ENCODE measurements at regions not wholly inside any gene's neighbourhood (a gene's known extent, or its start where the extent isn't known, plus 50 kb on each side); places are given as distances from the start of the nearest gene placed in this dataset.

DNA sequence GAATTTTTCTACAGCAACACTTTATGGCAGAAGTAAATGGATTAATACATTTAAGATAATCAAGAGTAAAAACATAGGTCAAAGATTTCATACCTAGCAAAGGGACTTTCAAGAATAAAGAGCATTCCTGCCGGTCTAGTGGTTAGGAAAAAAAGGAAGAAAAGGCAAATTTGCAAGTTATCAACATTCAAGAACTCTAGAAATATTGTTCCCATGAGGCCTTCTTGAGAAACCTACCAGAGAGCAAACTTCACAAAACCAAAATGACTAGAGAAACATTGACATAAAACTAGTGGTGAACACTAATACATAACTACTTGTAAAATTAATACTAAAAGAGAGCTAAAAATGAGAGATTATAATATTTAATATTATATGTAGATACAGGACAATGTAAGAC is 320.2 kb upstream of the RGMB start:
- no peak for DNase-seq (ENCODE audit: insufficient read length, low spot score)
- no peak for FAIRE-seq
- no peak for TF ChIP-seq PAX5 (IDR thresholded peaks at IDR 0.05; ENCODE audit: insufficient read depth, low read length, severe bottlenecking)
- no peak for TF ChIP-seq SPI1 (IDR thresholded peaks at IDR 0.05; ENCODE audit: low read depth, low read length)
- TF ChIP-seq POLR2AphosphoS5 (IDR thresholded peaks at IDR 0.05; ENCODE audit: low read depth, low read length): no peak
- TF ChIP-seq POLR2A (IDR thresholded peaks at IDR 0.05; ENCODE audit: low read depth, low read length): no peak
- TF ChIP-seq TAF1 (IDR thresholded peaks at IDR 0.05; ENCODE audit: low read depth, low read length): no peak
- TF ChIP-seq POU2F2 (IDR thresholded peaks at IDR 0.05; ENCODE audit: low read depth, low read length): no peak

DNA sequence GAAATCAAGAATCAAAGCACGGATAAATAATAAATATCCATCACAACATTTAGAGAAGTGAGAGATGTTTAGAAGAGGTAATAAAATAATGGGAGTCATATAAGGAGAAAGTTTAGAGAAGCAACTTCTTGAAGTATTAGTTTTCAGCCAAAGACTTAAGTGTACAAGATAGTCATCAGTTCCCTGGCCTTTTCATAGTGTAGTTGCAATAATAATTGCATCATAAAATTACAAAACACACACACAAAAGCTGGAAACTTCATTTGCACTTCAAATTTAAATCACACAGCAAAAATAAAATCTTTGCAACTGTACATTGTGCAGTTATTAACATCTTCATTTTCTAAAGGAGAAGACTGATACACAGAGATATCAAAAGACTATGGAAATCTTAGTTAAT is 319.1 kb upstream of the RGMB start:
- TF ChIP-seq SPI1 (IDR thresholded peaks at IDR 0.05; ENCODE audit: low read depth, low read length) (no peak), PAX5 (IDR thresholded peaks at IDR 0.05; ENCODE audit: insufficient read depth, low read length, severe bottlenecking) (no peak), POLR2AphosphoS5 (IDR thresholded peaks at IDR 0.05; ENCODE audit: low read depth, low read length) (no peak), POLR2A (IDR thresholded peaks at IDR 0.05; ENCODE audit: low read depth, low read length) (no peak), POU2F2 (IDR thresholded peaks at IDR 0.05; ENCODE audit: low read depth, low read length) (no peak), TAF1 (IDR thresholded peaks at IDR 0.05; ENCODE audit: low read depth, low read length) (no peak)
- DNase-seq (ENCODE audit: insufficient read length, low spot score): no peak
- no peak for FAIRE-seq

DNA sequence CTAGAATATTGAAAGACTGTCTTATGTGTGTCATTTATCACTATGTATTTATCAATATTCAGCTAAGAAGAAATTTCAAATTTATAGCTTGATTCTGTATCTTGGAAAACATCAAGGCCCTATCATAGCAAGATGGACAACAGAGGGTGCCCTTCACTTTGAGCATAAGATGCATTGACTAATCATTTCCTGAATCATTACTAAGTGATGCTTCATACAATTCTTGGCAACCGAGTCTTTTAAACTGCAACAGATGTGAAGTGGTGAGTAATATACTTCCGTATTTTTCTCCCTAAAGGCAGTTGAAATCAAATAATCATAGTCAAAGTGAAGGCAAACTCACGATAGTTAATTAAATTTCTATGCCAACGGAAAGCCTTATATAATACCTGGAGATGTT is 318.6 kb upstream of the RGMB start:
- DNase-seq (ENCODE audit: insufficient read length, low spot score) (no peak), FAIRE-seq (no peak)
- TF ChIP-seq PAX5 (IDR thresholded peaks at IDR 0.05; ENCODE audit: insufficient read depth, low read length, severe bottlenecking) (no peak), POLR2A (IDR thresholded peaks at IDR 0.05; ENCODE audit: low read depth, low read length) (no peak), SPI1 (IDR thresholded peaks at IDR 0.05; ENCODE audit: low read depth, low read length) (no peak), TAF1 (IDR thresholded peaks at IDR 0.05; ENCODE audit: low read depth, low read length) (no peak), POU2F2 (IDR thresholded peaks at IDR 0.05; ENCODE audit: low read depth, low read length) (no peak), POLR2AphosphoS5 (IDR thresholded peaks at IDR 0.05; ENCODE audit: low read depth, low read length) (no peak)

DNA sequence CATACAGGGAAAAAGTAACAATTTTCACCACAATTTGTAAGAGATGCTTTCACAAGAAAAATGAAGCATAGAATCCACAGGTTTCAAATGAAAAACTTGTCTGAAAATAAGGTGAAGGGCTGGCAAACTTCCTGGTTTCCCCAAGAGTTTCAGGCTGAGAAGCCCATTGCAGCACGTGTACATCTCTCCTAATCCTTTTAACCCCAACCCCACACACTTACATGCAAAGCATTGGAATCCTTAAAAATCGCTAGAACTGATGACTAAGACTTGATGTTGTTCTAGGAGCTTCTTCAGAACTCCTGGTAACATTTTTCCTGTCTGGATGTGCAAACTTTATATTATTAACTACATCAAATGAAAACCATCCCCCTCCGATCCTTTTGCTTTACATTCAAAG is 317.8 kb upstream of the RGMB start:
- DNase-seq (ENCODE audit: insufficient read length, low spot score): no peak
- FAIRE-seq: no peak
- TF ChIP-seq SPI1 (IDR thresholded peaks at IDR 0.05; ENCODE audit: low read depth, low read length): no peak
- TF ChIP-seq POU2F2 (IDR thresholded peaks at IDR 0.05; ENCODE audit: low read depth, low read length): no peak
- TF ChIP-seq PAX5 (IDR thresholded peaks at IDR 0.05; ENCODE audit: insufficient read depth, low read length, severe bottlenecking): no peak
- TF ChIP-seq POLR2AphosphoS5 (IDR thresholded peaks at IDR 0.05; ENCODE audit: low read depth, low read length): no peak
- TF ChIP-seq TAF1 (IDR thresholded peaks at IDR 0.05; ENCODE audit: low read depth, low read length): no peak
- no peak for TF ChIP-seq POLR2A (IDR thresholded peaks at IDR 0.05; ENCODE audit: low read depth, low read length)

DNA sequence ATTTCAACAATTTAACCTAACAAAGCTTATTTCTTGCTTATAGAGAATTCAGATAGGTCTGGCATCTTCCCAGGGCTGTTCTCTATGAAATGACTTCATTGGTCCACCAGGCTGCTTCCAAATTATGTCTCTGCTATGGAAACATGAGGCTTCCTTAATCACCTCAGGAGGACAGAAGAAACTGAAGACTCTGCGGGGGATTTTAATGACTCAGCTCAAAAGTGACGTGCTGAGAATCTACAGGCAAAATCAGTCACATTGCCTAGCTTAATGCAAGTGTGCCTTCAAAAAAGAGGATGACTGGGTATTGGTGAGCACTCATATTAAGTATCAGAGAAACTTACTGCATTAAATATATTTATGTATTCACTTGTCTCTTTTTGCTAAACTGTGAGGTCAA is 315.5 kb upstream of the RGMB start:
- DNase-seq (ENCODE audit: insufficient read length, low spot score) (no peak), FAIRE-seq (no peak)
- no peak for TF ChIP-seq SPI1 (IDR thresholded peaks at IDR 0.05; ENCODE audit: low read depth, low read length)
- no peak for TF ChIP-seq TAF1 (IDR thresholded peaks at IDR 0.05; ENCODE audit: low read depth, low read length)
- no peak for TF ChIP-seq POLR2A (IDR thresholded peaks at IDR 0.05; ENCODE audit: low read depth, low read length)
- TF ChIP-seq POLR2AphosphoS5 (IDR thresholded peaks at IDR 0.05; ENCODE audit: low read depth, low read length): no peak
- TF ChIP-seq POU2F2 (IDR thresholded peaks at IDR 0.05; ENCODE audit: low read depth, low read length): no peak
- no peak for TF ChIP-seq PAX5 (IDR thresholded peaks at IDR 0.05; ENCODE audit: insufficient read depth, low read length, severe bottlenecking)

DNA sequence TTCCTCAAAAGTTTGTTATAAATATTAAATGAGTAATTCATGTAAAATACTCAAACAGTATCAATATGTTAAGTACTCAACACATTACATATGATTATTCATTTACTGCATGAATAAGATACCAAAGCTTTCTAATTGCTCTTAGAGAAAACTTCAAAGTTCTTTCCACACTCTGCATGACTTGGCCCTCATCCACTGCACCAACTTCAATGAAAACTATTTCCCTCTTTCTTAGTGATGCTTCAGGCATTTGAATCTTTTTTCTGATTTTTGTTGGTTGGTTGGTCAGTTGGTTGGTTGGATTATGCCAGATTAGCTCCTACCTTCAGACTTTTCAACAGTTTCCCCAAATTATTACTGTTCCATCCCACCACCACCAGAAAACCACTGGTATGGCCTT is 314.7 kb upstream of the RGMB start:
- DNase-seq (ENCODE audit: insufficient read length, low spot score): no peak
- TF ChIP-seq POLR2A (IDR thresholded peaks at IDR 0.05; ENCODE audit: low read depth, low read length) (no peak), TAF1 (IDR thresholded peaks at IDR 0.05; ENCODE audit: low read depth, low read length) (no peak), POLR2AphosphoS5 (IDR thresholded peaks at IDR 0.05; ENCODE audit: low read depth, low read length) (no peak), SPI1 (IDR thresholded peaks at IDR 0.05; ENCODE audit: low read depth, low read length) (no peak), PAX5 (IDR thresholded peaks at IDR 0.05; ENCODE audit: insufficient read depth, low read length, severe bottlenecking) (no peak), POU2F2 (IDR thresholded peaks at IDR 0.05; ENCODE audit: low read depth, low read length) (no peak)
- FAIRE-seq: no peak

DNA sequence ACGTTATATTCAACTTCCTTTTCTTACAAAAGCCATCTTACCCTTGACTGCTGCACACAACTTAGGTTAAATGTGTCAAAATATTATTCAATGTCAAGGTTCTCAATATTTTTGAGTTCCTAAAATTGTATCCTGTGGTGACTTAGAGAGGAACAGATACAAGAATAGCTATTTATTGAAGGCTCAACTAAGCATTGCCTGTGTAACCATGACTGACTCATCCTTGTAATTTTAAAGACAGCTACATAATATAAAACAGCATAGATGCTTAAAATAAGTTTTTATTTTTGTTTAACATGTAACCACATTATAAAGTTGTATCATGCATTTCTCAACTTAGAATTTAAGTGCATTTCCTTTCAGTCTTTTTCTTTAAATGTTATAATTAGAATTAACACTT is 312.9 kb upstream of the RGMB start:
- DNase-seq (ENCODE audit: insufficient read length, low spot score): no peak
- FAIRE-seq: no peak
- TF ChIP-seq POLR2A (IDR thresholded peaks at IDR 0.05; ENCODE audit: low read depth, low read length) (no peak), SPI1 (IDR thresholded peaks at IDR 0.05; ENCODE audit: low read depth, low read length) (no peak), TAF1 (IDR thresholded peaks at IDR 0.05; ENCODE audit: low read depth, low read length) (no peak), POU2F2 (IDR thresholded peaks at IDR 0.05; ENCODE audit: low read depth, low read length) (no peak), POLR2AphosphoS5 (IDR thresholded peaks at IDR 0.05; ENCODE audit: low read depth, low read length) (no peak), PAX5 (IDR thresholded peaks at IDR 0.05; ENCODE audit: insufficient read depth, low read length, severe bottlenecking) (no peak)

DNA sequence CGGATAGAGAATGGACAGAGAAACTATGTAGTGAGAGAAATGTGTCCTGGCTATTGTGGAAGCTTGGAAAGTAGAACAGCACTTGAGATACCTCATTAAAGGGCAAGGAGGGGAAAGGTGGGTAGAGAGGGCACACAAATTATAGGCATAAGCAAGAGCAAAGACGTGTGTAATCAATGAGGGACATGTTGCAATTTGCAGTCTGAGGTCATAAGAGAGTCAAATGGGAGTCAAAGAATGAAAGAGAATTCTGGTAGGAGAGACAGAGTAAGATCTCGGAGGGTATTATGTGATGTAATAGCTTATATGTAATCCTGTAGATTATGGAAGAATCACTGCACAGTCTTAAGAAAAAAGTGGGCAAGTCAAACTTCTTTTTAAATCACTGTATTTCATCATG is 312.0 kb upstream of the RGMB start:
- no peak for TF ChIP-seq SPI1 (IDR thresholded peaks at IDR 0.05; ENCODE audit: low read depth, low read length)
- no peak for TF ChIP-seq PAX5 (IDR thresholded peaks at IDR 0.05; ENCODE audit: insufficient read depth, low read length, severe bottlenecking)
- no peak for TF ChIP-seq TAF1 (IDR thresholded peaks at IDR 0.05; ENCODE audit: low read depth, low read length)
- TF ChIP-seq POLR2AphosphoS5 (IDR thresholded peaks at IDR 0.05; ENCODE audit: low read depth, low read length): no peak
- no peak for TF ChIP-seq POU2F2 (IDR thresholded peaks at IDR 0.05; ENCODE audit: low read depth, low read length)
- no peak for TF ChIP-seq POLR2A (IDR thresholded peaks at IDR 0.05; ENCODE audit: low read depth, low read length)
- DNase-seq (ENCODE audit: insufficient read length, low spot score): no peak
- no peak for FAIRE-seq

DNA sequence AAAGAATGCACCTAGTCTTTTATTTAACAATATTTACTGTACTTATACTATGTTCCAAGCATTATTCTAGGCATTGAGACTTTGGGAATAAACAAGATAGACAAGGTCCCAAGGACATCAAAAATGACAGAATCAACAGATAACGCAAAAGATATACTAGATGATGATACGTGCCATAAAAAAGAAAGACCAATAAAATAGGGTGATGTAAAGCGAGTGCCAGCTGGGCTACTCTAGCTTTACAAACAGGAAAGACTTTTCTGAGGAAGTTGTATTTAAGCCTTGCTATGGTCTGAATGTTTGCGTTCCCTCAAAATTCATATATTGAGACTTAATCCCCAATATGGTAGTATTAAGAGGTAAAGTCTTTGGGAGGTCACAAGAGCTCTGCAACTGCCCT is 310.2 kb upstream of the RGMB start:
- FAIRE-seq: no peak
- no peak for TF ChIP-seq SPI1 (IDR thresholded peaks at IDR 0.05; ENCODE audit: low read depth, low read length)
- no peak for TF ChIP-seq PAX5 (IDR thresholded peaks at IDR 0.05; ENCODE audit: insufficient read depth, low read length, severe bottlenecking)
- DNase-seq (ENCODE audit: insufficient read length, low spot score): no peak

DNA sequence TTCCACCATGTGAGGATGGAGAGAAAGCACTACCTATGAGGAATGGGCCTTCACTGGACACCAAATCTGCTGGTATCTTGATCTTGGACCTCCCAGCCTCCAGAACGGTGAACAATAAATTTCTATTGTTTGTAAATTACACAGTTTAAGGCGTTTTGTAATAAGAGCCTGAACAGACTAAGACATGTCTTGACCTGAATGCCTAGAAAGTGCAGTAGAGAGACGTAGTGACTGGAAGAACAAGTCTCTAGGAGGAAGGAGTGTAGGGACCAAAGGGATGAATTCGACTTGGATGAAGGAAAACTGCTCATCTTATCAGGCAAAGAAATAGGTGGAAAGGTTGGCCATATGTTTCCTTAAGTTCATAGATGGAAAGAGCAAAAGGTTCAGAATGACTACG is 309.8 kb upstream of the RGMB start:
- no peak for TF ChIP-seq POLR2AphosphoS5 (IDR thresholded peaks at IDR 0.05; ENCODE audit: low read depth, low read length)
- TF ChIP-seq TAF1 (IDR thresholded peaks at IDR 0.05; ENCODE audit: low read depth, low read length): no peak
- TF ChIP-seq POLR2A (IDR thresholded peaks at IDR 0.05; ENCODE audit: low read depth, low read length): no peak
- TF ChIP-seq PAX5 (IDR thresholded peaks at IDR 0.05; ENCODE audit: insufficient read depth, low read length, severe bottlenecking): no peak
- TF ChIP-seq POU2F2 (IDR thresholded peaks at IDR 0.05; ENCODE audit: low read depth, low read length): no peak
- no peak for TF ChIP-seq SPI1 (IDR thresholded peaks at IDR 0.05; ENCODE audit: low read depth, low read length)
- no peak for FAIRE-seq

More for the DNA sequence above, 309.8 kb upstream of the RGMB start:
- DNase-seq (ENCODE audit: insufficient read length, low spot score): no peak
